Spleen (tissue), 7 donors: ENCODE measurements at regions not wholly inside any gene's neighbourhood (a gene's known extent, or its start where the extent isn't known, plus 50 kb on each side); places are given as distances from the start of the nearest gene placed in this dataset.

Source experiments
- CTCF ChIP-seq, 11 experiments: fragments of 200-600 bp in 7 of 11; fragments of 450-650 bp in 4 of 11; sonication (generic) in 4 of 11; IDR thresholded peaks in 8 of 11; conservative IDR thresholded peaks in 3 of 11; 1 replicate in 7 of 11; 2 replicates in 4 of 11; pipeline versions ENCODE4 v1.4.0 to v1.8.0; 2016 to 2021; ENCODE audit warnings: antibody characterized with exemption in 11 of 11, inconsistent platforms in 4 of 11, mild to moderate bottlenecking in 1 of 11
- POLR2A ChIP-seq, 3 donors: fragments of 450-650 bp; IDR thresholded peaks; one replicate each; pipeline ENCODE4 v1.5.1; 2017; ENCODE audit warnings: antibody characterized with exemption in 3 of 3, mild to moderate bottlenecking in 1 of 3
- donor health status: DM: no; HTN: no; CAD: no; lungs with moderate emphysema.
- donor health status: DM: no; HTN: no; CAD: no.
- donor health status: DM: no; HTN: no; CAD: no.

- TF ChIP-seq CTCF (IDR thresholded peaks at IDR 0.05 in 8 of 11, conservative IDR thresholded peaks at IDR 0.05 in 3 of 11) = no peak
- TF ChIP-seq POLR2A (IDR thresholded peaks at IDR 0.05) = no peak
Measured at GRCh38 chr1:4086921-4087320, 186.8 kb upstream of the C1orf174 start.
